ENCODE measurements at regions not wholly inside any gene's neighbourhood (a gene's known extent, or its start where the extent isn't known, plus 50 kb on each side); places are given as distances from the start of the nearest gene placed in this dataset.

GRCh38 chr2:150762571-150762970 lies 275.1 kb upstream of the RND3 start:
- DNase-seq: no peak

GRCh38 chr2:150759531-150759930 lies 272.1 kb upstream of the RND3 start:
- no peak for DNase-seq

- no peak for DNase-seq
These were observed 271.6 kb upstream of the RND3 start for GRCh38 chr2:150759106-150759505.

DNA sequence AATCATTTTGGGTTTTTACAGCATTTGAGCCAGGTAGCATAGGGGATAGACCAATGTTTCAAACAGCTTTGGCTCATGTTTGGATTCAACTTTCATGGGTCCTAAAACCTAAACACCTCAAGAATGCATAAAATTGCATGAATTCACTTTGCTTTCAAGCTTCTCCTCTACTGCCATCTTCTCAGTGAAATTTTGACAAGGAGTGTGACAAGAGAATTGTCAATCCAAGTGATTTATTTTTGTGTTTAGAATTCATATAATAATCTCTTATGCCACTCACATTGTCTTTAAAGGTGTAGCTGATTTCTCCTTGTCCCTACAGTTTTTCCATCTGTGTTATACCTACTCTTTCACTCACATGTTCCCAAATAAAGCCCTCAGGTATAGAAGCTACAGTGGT lies 264.8 kb upstream of the RND3 start:
- no peak for DNase-seq

DNA sequence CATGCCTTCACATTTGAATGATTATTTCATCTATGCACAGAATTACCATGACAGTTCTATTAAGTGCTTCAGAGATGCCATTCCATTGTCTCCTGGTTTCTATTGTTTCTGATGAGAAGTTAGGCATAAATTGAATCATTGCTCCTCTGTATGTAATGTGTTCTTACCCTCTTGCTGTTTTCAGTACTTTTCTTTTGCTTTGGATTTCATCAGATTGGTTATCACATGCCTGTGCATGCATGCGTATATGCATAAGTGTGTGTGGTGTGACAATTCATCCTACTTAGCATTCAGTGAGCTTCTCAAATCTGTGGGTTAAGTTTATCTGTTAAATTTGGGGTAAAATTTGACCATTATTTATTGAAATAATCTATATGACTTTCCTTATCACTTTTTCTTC lies 263.3 kb upstream of the RND3 start:
- DNase-seq: no peak

DNA sequence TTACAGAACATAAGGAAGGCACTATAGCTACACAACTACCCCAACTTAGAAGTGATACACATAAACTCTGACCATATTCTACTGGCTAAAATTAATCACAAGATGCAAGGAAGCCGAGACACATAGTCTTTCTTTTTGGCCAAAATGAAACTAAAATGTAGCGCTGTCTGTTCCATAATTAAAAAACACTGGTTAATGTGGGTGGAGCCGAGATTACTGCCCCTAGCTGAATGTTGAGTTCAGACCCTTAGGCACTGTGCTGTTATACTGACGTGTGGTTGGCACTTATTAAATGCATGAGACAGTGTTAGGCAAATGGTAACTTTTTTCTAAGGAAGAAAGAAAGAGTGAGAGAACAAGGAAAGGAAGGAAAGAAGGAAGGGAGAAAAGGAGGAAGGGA lies 254.6 kb upstream of the RND3 start:
- no peak for DNase-seq

- no peak for DNase-seq
These were observed 248.5 kb upstream of the RND3 start for GRCh38 chr2:150735894-150736498.

DNA sequence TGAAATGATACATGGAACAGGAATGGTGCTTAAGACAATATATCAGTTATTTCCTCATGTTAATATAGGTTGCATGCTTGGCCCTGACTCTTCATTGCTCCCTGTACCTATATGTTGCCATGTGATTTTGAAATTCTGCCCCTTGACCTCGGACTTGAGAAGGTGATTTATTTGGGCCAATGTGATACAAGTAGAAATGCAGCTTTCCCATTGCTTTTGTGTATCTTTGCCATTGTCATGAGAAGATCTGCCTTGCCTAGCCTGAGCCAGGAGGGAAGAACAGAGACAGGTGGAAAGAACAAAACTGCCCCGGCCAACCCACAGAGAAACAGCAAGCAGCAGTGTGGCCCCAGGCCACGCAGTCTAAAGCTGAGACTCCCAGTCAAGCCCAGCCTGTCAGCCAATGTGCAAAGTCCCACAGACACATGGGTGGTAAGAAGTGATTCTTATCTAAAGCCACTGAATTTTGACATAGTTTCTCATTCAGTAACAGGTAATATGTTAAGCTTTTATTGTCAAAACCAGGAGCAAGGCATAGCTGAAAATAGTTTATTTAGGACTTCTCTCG lies 245.7 kb upstream of the RND3 start:
- DNase-seq: no peak

DNA sequence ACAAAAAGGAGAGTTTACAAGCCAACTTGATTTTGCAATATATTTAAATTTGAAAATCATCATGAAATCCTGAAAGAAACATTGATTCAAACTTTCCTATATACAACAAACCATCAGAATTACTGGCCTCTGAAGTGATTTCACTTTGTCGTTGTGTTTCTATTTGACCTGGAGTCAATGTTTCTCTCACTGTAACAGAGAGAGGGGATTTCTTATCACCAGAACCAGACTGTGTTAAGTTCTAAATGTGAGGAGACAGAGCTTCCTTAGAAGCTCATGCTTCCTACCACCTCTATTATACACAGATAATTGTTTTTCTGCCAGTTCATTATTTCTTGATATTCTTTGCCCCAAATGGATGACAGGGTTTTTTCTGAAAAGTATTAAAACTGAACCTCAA lies 245.0 kb upstream of the RND3 start:
- no peak for DNase-seq

GRCh38 chr2:150732064-150732463 lies 244.6 kb upstream of the RND3 start:
- DNase-seq: no peak

DNA sequence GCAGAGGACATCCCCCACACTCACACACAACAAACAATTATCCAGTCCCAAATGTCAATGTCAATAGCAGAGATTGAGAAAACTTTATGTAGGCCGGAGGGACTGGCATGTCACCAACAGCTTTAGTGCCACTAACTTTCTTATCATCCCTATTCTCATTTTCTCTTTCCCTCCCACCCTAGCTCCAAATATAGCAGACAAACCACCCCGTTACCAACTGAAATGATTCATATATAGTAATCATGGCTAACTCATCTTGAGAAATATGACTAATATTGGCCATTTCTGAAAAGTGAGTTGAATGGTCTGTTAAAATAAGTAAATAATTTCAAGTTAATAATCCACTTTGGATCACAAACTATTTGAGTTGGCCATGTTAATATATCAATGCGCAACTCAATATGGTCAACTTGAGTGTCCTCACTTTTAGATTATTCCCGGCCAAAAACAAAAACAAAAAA lies 242.1 kb upstream of the RND3 start:
- DNase-seq: no peak

DNA sequence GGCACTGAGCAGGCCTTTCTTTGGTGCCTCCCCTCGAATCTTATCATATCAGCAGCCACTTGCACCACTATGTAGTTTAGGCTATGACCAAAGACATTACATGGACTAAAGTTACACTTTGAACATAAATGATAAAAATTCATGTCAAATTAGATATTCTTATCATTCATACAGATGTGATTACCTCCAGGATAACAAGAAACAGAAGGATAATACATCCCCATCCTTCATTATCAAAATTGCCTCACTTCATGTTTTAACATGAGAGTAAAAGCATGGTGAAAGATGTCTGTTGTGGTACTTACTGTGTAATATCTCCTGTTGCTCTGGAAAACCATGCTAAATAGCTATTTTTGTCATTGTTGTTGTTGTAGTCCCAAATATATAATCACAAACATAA lies 230.8 kb upstream of the RND3 start:
- no peak for DNase-seq

DNA sequence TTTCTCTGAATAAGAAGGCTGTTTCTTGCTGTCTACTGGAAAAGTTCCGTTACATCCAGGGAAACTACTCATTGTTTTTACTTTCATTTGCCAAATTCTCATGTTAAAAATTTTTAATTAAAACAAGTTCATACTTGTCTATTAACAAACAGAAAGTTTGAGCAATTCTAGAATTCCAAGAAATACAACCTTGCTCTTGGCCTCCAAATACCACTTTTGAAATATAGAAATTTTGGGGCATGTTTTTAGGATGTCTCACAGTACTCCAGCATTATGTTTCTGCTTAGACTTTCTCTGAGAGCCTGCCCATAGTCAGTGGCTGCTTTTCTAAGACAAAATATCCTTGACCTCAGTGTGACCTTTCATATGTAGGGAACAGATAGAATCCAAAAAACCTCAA lies 228.7 kb upstream of the RND3 start:
- no peak for DNase-seq

DNA sequence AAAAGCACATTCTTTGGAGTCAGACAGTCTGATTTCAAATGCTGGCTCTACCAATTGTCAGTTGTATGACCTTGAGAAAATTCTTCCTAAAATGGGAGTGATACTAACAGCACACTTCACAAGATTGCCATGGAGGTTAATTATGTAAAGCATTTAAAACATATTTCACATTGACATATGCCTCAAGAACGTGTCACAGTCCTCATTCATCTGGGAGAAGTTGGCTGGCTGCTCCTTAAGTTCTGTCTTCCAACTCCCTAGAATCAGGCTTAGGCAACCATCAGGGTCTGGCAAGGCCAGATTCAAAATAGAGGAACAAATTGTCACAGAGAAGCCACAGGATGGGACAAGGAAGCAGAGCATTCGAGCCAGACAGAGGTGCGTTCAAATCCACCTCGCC lies 228.0 kb upstream of the RND3 start:
- no peak for DNase-seq

- DNase-seq: no peak
These were observed 223.4 kb upstream of the RND3 start for GRCh38 chr2:150710916-150711315.

DNA sequence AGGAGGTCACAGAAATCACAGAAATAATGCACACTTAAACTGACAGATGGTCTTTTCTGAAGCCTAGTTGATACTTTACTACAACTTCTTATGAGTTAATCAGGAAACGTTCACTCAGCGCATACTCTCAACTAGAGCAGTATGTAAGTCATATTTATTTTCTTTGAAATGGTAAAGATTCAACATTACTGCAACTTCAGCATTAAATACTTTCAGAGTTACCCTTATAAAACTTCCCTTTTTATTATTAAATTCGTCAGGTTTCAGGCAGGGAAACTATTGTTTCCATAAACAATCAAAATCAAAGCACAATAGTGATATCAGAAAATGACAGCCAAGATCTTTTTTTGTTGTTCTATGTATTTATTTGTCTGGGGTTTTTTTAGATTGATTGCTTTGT lies 222.6 kb upstream of the RND3 start:
- no peak for DNase-seq

DNA sequence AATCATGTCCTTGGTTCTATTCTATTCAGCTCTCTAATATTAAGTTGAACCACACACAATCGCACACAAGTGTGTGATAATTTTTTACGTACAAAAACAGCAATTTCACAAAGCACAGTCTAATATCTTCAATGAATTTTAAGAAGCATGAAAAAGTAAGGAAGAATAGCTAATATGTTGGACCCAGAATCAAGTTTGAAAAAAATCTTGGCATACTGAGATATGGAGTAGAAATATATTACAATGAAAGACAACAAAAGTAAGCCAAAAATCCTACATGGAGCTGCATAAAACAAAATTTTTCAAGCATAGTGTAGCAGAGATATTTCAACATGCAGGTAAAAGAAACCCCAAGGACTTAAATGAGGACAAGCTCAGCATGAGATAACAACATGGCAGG lies 219.1 kb upstream of the RND3 start:
- no peak for DNase-seq

GRCh38 chr2:150705767-150706166 lies 218.3 kb upstream of the RND3 start:
- no peak for DNase-seq

GRCh38 chr2:150705357-150705756 lies 217.9 kb upstream of the RND3 start:
- DNase-seq: no peak

- DNase-seq: no peak
These were observed 215.3 kb upstream of the RND3 start for GRCh38 chr2:150702791-150703190.

DNA sequence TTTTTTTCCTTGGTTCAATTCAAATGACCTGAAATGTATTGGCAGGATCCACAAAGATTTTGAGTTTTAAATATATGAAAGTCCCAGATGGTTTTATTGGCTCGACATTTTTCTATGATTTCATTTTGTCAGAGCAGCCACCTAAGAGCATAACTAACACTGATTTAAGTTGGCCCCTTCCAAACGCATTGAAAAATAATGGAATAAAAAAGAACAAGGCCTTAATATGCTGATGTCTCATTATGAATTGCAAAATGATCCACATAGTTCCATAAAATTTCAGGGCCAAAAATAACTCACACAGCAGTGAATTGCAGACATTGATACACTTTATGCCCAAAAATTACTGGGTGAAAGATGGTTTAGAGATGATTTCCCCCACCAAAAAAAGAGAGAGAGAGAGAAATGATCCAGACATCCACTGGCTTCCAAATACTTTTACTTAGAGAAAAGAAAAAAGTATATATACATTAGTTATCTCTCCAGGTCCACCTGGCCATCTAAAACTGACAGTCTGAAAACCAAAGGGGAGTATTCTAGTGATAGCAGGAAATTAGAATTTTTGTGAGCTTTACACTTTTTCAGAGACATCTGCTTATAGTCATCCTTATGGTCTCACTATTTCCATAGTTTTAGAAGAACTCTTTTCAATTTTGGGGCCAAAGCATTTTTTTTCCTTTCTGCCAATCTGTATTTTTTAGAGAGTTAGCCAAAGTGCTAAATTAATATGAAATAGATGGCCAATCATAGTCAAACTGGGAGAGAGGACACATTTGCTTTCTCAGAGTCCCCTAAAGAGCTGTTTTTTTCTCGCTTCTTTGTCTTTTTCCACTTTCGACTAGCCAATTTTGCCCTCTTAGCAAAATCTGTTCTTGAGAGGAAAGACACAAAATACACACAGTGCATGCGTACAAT lies 213.5 kb upstream of the RND3 start:
- DNase-seq: no peak

GRCh38 chr2:150699218-150699617 lies 211.8 kb upstream of the RND3 start:
- DNase-seq: no peak

GRCh38 chr2:150698016-150698661 lies 210.7 kb upstream of the RND3 start:
- DNase-seq: no peak

- DNase-seq: no peak
These were observed 210.1 kb upstream of the RND3 start for GRCh38 chr2:150697596-150697995.

Measured in stimulated activated CD4-positive, alpha-beta T cell treated with anti-CD3 and anti-CD28 coated beads, Interleukin-1b, Interleukin-23, amount 100 ng/mL, for 48 hours (primary cell).